ENCODE measurements at regions not wholly inside any gene's neighbourhood (a gene's known extent, or its start where the extent isn't known, plus 50 kb on each side); places are given as distances from the start of the nearest gene placed in this dataset.

- Histone ChIP-seq H3K9me3 (ENCODE audit: control insufficient read depth, insufficient read depth, low read depth, low read length) (no peaks in the 10 kb centered on the region), H3K27ac (ENCODE audit: extremely low read depth, low read depth, low read length) (no peak overlapping the region), H3K4me3 (ENCODE audit: low read depth, low read length) (no peak overlapping the region), H3K36me3 (ENCODE audit: control insufficient read depth in 2 of 2, insufficient read depth in 1 of 2, low read length in 2 of 2) (no peaks in the 10 kb centered on the region), H3K4me1 (ENCODE audit: control insufficient read depth, insufficient read depth, low read length) (no peaks in the 10 kb centered on the region)
- ChIA-PET CTCF (no interaction called here), POLR2A (no interaction called here)
- TF ChIP-seq, protein P1, sequence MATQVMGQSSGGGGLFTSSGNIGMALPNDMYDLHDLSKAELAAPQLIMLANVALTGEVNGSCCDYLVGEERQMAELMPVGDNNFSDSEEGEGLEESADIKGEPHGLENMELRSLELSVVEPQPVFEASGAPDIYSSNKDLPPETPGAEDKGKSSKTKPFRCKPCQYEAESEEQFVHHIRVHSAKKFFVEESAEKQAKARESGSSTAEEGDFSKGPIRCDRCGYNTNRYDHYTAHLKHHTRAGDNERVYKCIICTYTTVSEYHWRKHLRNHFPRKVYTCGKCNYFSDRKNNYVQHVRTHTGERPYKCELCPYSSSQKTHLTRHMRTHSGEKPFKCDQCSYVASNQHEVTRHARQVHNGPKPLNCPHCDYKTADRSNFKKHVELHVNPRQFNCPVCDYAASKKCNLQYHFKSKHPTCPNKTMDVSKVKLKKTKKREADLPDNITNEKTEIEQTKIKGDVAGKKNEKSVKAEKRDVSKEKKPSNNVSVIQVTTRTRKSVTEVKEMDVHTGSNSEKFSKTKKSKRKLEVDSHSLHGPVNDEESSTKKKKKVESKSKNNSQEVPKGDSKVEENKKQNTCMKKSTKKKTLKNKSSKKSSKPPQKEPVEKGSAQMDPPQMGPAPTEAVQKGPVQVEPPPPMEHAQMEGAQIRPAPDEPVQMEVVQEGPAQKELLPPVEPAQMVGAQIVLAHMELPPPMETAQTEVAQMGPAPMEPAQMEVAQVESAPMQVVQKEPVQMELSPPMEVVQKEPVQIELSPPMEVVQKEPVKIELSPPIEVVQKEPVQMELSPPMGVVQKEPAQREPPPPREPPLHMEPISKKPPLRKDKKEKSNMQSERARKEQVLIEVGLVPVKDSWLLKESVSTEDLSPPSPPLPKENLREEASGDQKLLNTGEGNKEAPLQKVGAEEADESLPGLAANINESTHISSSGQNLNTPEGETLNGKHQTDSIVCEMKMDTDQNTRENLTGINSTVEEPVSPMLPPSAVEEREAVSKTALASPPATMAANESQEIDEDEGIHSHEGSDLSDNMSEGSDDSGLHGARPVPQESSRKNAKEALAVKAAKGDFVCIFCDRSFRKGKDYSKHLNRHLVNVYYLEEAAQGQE (tag by site-specific recombination; IDR thresholded peaks at IDR 0.05): no peak
- TF ChIP-seq OVOL3 (tag by site-specific recombination; IDR thresholded peaks at IDR 0.05) (no peak), ZNF664 (tag by site-specific recombination; IDR thresholded peaks at IDR 0.05) (no peak), ZNF654 (tag by site-specific recombination; IDR thresholded peaks at IDR 0.05; ENCODE audit: low read depth) (no peak), ZNF350 (tag by site-specific recombination; IDR thresholded peaks at IDR 0.05) (no peak), IKZF3 (tag by site-specific recombination; IDR thresholded peaks at IDR 0.05) (no peak), ZBTB48 (tag by site-specific recombination; IDR thresholded peaks at IDR 0.05) (no peak), PRDM10 (tag by site-specific recombination; IDR thresholded peaks at IDR 0.05) (no peak), ZBTB7A (tag by site-specific recombination; IDR thresholded peaks at IDR 0.05; ENCODE audit: low read depth) (no peak), ZNF121 (tag by site-specific recombination; IDR thresholded peaks at IDR 0.05) (no peak), ZNF501 (tag by site-specific recombination; IDR thresholded peaks at IDR 0.05) (no peak)
- TF ChIP-seq, protein P2, sequence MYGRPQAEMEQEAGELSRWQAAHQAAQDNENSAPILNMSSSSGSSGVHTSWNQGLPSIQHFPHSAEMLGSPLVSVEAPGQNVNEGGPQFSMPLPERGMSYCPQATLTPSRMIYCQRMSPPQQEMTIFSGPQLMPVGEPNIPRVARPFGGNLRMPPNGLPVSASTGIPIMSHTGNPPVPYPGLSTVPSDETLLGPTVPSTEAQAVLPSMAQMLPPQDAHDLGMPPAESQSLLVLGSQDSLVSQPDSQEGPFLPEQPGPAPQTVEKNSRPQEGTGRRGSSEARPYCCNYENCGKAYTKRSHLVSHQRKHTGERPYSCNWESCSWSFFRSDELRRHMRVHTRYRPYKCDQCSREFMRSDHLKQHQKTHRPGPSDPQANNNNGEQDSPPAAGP (tag by site-specific recombination; IDR thresholded peaks at IDR 0.05): no peak
- TF ChIP-seq, protein P3, sequence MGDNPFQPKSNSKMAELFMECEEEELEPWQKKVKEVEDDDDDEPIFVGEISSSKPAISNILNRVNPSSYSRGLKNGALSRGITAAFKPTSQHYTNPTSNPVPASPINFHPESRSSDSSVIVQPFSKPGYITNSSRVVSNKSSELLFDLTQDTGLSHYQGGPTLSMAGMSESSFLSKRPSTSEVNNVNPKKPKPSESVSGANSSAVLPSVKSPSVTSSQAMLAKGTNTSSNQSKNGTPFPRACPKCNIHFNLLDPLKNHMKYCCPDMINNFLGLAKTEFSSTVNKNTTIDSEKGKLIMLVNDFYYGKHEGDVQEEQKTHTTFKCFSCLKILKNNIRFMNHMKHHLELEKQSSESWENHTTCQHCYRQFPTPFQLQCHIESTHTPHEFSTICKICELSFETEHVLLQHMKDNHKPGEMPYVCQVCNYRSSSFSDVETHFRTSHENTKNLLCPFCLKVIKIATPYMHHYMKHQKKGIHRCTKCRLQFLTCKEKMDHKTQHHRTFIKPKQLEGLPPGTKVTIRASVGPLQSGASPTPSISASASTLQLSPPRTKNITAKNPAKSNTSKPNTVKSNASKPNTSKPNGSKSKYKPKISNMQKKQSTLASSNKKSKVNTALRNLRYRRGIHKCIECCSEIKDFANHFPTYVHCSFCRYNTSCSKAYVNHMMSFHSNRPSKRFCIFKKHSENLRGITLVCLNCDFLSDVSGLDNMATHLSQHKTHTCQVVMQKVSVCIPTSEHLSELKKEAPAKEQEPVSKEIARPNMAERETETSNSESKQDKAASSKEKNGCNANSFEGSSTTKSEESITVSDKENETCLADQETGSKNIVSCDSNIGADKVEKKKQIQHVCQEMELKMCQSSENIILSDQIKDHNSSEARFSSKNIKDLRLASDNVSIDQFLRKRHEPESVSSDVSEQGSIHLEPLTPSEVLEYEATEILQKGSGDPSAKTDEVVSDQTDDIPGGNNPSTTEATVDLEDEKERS (tag by site-specific recombination; IDR thresholded peaks at IDR 0.05): no peak
Measured at GRCh38 chr10:4079803-4080202, 294.8 kb upstream of the KLF6 start.

- Histone ChIP-seq H3K36me3 (ENCODE audit: control insufficient read depth in 2 of 2, insufficient read depth in 1 of 2, low read length in 2 of 2) (no peaks in the 10 kb centered on the region), H3K4me1 (ENCODE audit: control insufficient read depth, insufficient read depth, low read length) (no peaks in the 10 kb centered on the region), H3K4me3 (ENCODE audit: low read depth, low read length) (no peak overlapping the region), H3K9me3 (ENCODE audit: control insufficient read depth, insufficient read depth, low read depth, low read length) (no peaks in the 10 kb centered on the region), H3K27ac (ENCODE audit: extremely low read depth, low read depth, low read length) (no peak overlapping the region)
- no peak for TF ChIP-seq GLI4 (tag by site-specific recombination; IDR thresholded peaks at IDR 0.05)
- no peak for TF ChIP-seq BCL6B (tag by site-specific recombination; IDR thresholded peaks at IDR 0.05)
- 0 out of 2 replicates have a peak, but pooled peaks have one; percentile 22 for TF ChIP-seq ZNF366 (tag by site-specific recombination; conservative IDR thresholded peaks at IDR 0.05)
- no peak for TF ChIP-seq ZNF843 (tag by site-specific recombination; IDR thresholded peaks at IDR 0.05)
- TF ChIP-seq ZNF596 (tag by site-specific recombination; IDR thresholded peaks at IDR 0.05): peak; percentile 50; the same call in 1 of the 2 replicates
- TF ChIP-seq FEZF1 (tag by site-specific recombination; IDR thresholded peaks at IDR 0.05): no peak
- TF ChIP-seq SALL2 (tag by site-specific recombination; IDR thresholded peaks at IDR 0.05; ENCODE audit: borderline replicate concordance): no peak
- no peak for TF ChIP-seq ZNF157 (tag by site-specific recombination; IDR thresholded peaks at IDR 0.05)
- CTCF ChIA-PET: no interaction called here
- POLR2A ChIA-PET: no interaction called here
Measured at GRCh38 chr10:4077804-4078203, 292.8 kb upstream of the KLF6 start.
